Adrenal gland (tissue), 9 donors: ENCODE measurements at regions not wholly inside any gene's neighbourhood (a gene's known extent, or its start where the extent isn't known, plus 50 kb on each side); places are given as distances from the start of the nearest gene placed in this dataset.

Experiments used
- DNase-seq, 7 donors: peaks; one replicate each; pipeline ENCODE4 v3.0.0-alpha.2; 2019 to 2020
- H3K27ac ChIP-seq, 5 donors: fragments of 200-600 bp; sonication (generic) in 4 of 5; 1 replicate in 3 of 5; 2 replicates in 2 of 5; pipeline versions ENCODE4 v1.5.1 to v1.8.0; 2016 to 2020; ENCODE audit warnings: mild to moderate bottlenecking in 1 of 5
- H3K27me3 ChIP-seq: fragments of 200-600 bp; 2 replicates; pipeline ENCODE4 v1.8.0; 2021
- H3K36me3 ChIP-seq, 2 donors: fragments of 200-600 bp; replicated peaks in 1 of 2; 1 replicate in 1 of 2; 2 replicates in 1 of 2; pipeline versions ENCODE4 v1.5.1 to v1.8.0; 2018 to 2022
- H3K4me1 ChIP-seq, 2 donors: fragments of 200-600 bp; replicated peaks in 1 of 2; 1 replicate in 1 of 2; 2 replicates in 1 of 2; pipeline versions ENCODE4 v1.5.1 to v1.8.0; 2018 to 2021
- H3K4me3 ChIP-seq, 4 donors: fragments of 200-600 bp; sonication (generic) in 3 of 4; one replicate each; pipeline ENCODE4 v1.5.1; 2016 to 2018
- H3K9me3 ChIP-seq, 3 donors: fragments of 200-600 bp; sonication (generic) in 1 of 3; replicated peaks in 1 of 3; 1 replicate in 2 of 3; 2 replicates in 1 of 3; pipeline versions ENCODE4 v1.5.1 to v1.8.0; 2016 to 2021
- CTCF ChIP-seq, 6 experiments: fragments of 450-650 bp in 4 of 6; fragments of 200-600 bp in 2 of 6; sonication (generic) in 1 of 6; IDR thresholded peaks; 1 replicate in 5 of 6; 2 replicates in 1 of 6; pipeline versions ENCODE4 v1.5.1 to v1.8.0; 2016 to 2021; ENCODE audit warnings: antibody characterized with exemption in 6 of 6, mild to moderate bottlenecking in 2 of 6, moderate library complexity in 1 of 6
- POLR2A ChIP-seq, 2 donors: fragments of 450-650 bp; IDR thresholded peaks; one replicate each; pipeline ENCODE4 v1.6.1; 2017; ENCODE audit warnings: antibody characterized with exemption in 2 of 2, mild to moderate bottlenecking in 2 of 2, moderate library complexity in 1 of 2
- WGBS, 4 donors: extraction: QIAGEN DNeasy Blood & Tissue Kit in 2 of 4; methylation state at CpG; one replicate each; pipeline versions ENCODE4 v1.1.5 to v1.1.7; 2013 to 2017; 5-methylcytosine and 5-hydroxymethylcytosine counted together
- intact Hi-C, 2 donors: fragments of 100-400 bp; cut with DNase I; formaldehyde crosslinking; loops; one replicate each; pipeline versions ENCODE4 v1.14.1 to v1.15.0; 2022 to 2023
- donor health status: healthy with polysubstance abuse.
- donor health status: Bipolar disorder and iron deficiency.
- donor health status: DM: yes; HTN: yes; CAD: no.
- donor health status: DM: no; HTN: no; CAD: no.
- donor health status: DM: no; HTN: no; CAD: no.

- intact Hi-C loops, result no loop called here
- Histone ChIP-seq H3K9me3 (no peaks in the 10 kb centered on the region), H3K27ac (no peak overlapping the region), H3K4me1 (no peaks in the 10 kb centered on the region), H3K27me3 (no peaks in the 10 kb centered on the region), H3K36me3 (no peaks in the 10 kb centered on the region), H3K4me3 (no peak overlapping the region)
- TF ChIP-seq CTCF (IDR thresholded peaks at IDR 0.05) (no peak), POLR2A (IDR thresholded peaks at IDR 0.05) (no peak)
- no peak for DNase-seq
- WGBS, 4 donors, result 72 to 84% (median 78%) methylated on average over 4 of the region's 4 CpGs
Observed at GRCh38 chr1:105964879-105965278, 1091.6 kb upstream of the PRMT6 start.

- no peak for DNase-seq
- TF ChIP-seq CTCF (IDR thresholded peaks at IDR 0.05) (no peak), POLR2A (IDR thresholded peaks at IDR 0.05) (no peak)
- WGBS, 4 donors, result 77 to 83% (median 80%) methylated on average over 6 of the region's 6 CpGs
- Histone ChIP-seq H3K27me3 (no peaks in the 10 kb centered on the region), H3K27ac (no peak overlapping the region), H3K36me3 (no peaks in the 10 kb centered on the region), H3K9me3 (no peaks in the 10 kb centered on the region), H3K4me1 (no peaks in the 10 kb centered on the region), H3K4me3 (no peak overlapping the region)
- intact Hi-C loops, result no loop called here
Observed at GRCh38 chr1:105997516-105997915, 1059.0 kb upstream of the PRMT6 start.

- no peak for DNase-seq
- no peak overlapping the region for H3K4me3 ChIP-seq
- intact Hi-C loops, result no loop called here
- no peaks in the 10 kb centered on the region for H3K27me3 ChIP-seq
- H3K36me3 ChIP-seq, result no peaks in the 10 kb centered on the region
- no peaks in the 10 kb centered on the region for H3K9me3 ChIP-seq
- TF ChIP-seq POLR2A (IDR thresholded peaks at IDR 0.05) (no peak), CTCF (IDR thresholded peaks at IDR 0.05) (peak in 3 of 6 experiments; percentile 12 to 47 (median 35))
- WGBS, 4 donors, result 17 to 24% (median 19%) methylated on average over 2 of the region's 2 CpGs
- no peaks in the 10 kb centered on the region for H3K4me1 ChIP-seq
- no peak overlapping the region for H3K27ac ChIP-seq
Observed at GRCh38 chr1:106022312-106022902, 1034.1 kb upstream of the PRMT6 start.

GRCh38 chr1:106027871-106028270 lies 1028.6 kb upstream of the PRMT6 start:
- Histone ChIP-seq H3K9me3 (no peaks in the 10 kb centered on the region), H3K36me3 (no peaks in the 10 kb centered on the region), H3K27ac (no peak overlapping the region), H3K4me3 (no peak overlapping the region), H3K4me1 (no peaks in the 10 kb centered on the region), H3K27me3 (no peaks in the 10 kb centered on the region)
- no peak for TF ChIP-seq POLR2A (IDR thresholded peaks at IDR 0.05)
- TF ChIP-seq CTCF (IDR thresholded peaks at IDR 0.05), result no peak
- intact Hi-C loops, result no loop called here
- no peak for DNase-seq
- 79 to 91% (median 87%) methylated on average over 2 of the region's 2 CpGs for WGBS, 4 donors
